HG03196 (cell line): ENCODE measurements at regions not wholly inside any gene's neighbourhood (a gene's known extent, or its start where the extent isn't known, plus 50 kb on each side); places are given as distances from the start of the nearest gene placed in this dataset.

Experiments
- ATAC-seq: cut with Tn5 transposase; IDR thresholded peaks from one replicate; pipeline ENCODE4 v1.9.1; 2021; ENCODE audit not compliant: unreplicated experiment

- ATAC-seq: no peak
These were observed 259.6 kb upstream of the SLC24A2 start for GRCh38 chr9:20048437-20048836.

- ATAC-seq: no peak
These were observed 255.8 kb upstream of the SLC24A2 start for GRCh38 chr9:20044686-20045085.

GRCh38 chr9:20043461-20043860, 254.6 kb upstream of the SLC24A2 start:
- ATAC-seq: peak; percentile 14

- ATAC-seq: peak; percentile 67
These were observed 254.2 kb upstream of the SLC24A2 start for GRCh38 chr9:20043035-20043434.

- no peak for ATAC-seq
These were observed 253.4 kb upstream of the SLC24A2 start for GRCh38 chr9:20042128-20042711.

- no peak for ATAC-seq
These were observed 252.9 kb upstream of the SLC24A2 start for GRCh38 chr9:20041697-20042081.

GRCh38 chr9:20040991-20041696, 252.3 kb upstream of the SLC24A2 start:
- ATAC-seq: no peak

GRCh38 chr9:20037699-20038098, 248.9 kb upstream of the SLC24A2 start:
- ATAC-seq: no peak

GRCh38 chr9:20033511-20033910, 244.7 kb upstream of the SLC24A2 start:
- no peak for ATAC-seq

- ATAC-seq: no peak
These were observed 243.7 kb upstream of the SLC24A2 start for GRCh38 chr9:20032413-20033006.

GRCh38 chr9:20031836-20032235, 243.0 kb upstream of the SLC24A2 start:
- ATAC-seq: no peak

GRCh38 chr9:20030671-20031070, 241.8 kb upstream of the SLC24A2 start:
- no peak for ATAC-seq

- ATAC-seq: no peak
These were observed 241.4 kb upstream of the SLC24A2 start for GRCh38 chr9:20030221-20030620.

- no peak for ATAC-seq
These were observed 240.0 kb upstream of the SLC24A2 start for GRCh38 chr9:20028849-20029231.

GRCh38 chr9:20028192-20028848, 239.5 kb upstream of the SLC24A2 start:
- ATAC-seq: no peak

GRCh38 chr9:20023961-20024571, 235.2 kb upstream of the SLC24A2 start:
- ATAC-seq: no peak

GRCh38 chr9:20023210-20023905, 234.5 kb upstream of the SLC24A2 start:
- no peak for ATAC-seq

GRCh38 chr9:20022410-20022809, 233.6 kb upstream of the SLC24A2 start:
- no peak for ATAC-seq

- no peak for ATAC-seq
These were observed 227.8 kb upstream of the SLC24A2 start for GRCh38 chr9:20016611-20017010.

GRCh38 chr9:20015427-20015931, 226.6 kb upstream of the SLC24A2 start:
- ATAC-seq: no peak

- no peak for ATAC-seq
These were observed 225.3 kb upstream of the SLC24A2 start for GRCh38 chr9:20014168-20014567.
